PFSK-1 (cell line): ENCODE measurements at regions not wholly inside any gene's neighbourhood (a gene's known extent, or its start where the extent isn't known, plus 50 kb on each side); places are given as distances from the start of the nearest gene placed in this dataset.

Experiments
- POLR2AphosphoS5 ChIP-seq: IDR thresholded peaks from 2 replicates; pipeline ENCODE4 v1.6.1; 2012; ENCODE audit warnings: low read depth, mild to moderate bottlenecking, control low read depth, low read length, moderate library complexity
- REST ChIP-seq, 2 experiments: IDR thresholded peaks; 2 replicates each; pipeline versions ENCODE4 v1.6.1 to v1.8.0; 2011 to 2012; ENCODE audit warnings: low read depth in 2 of 2, low read length in 2 of 2, control low read depth in 1 of 2, inconsistent platforms in 1 of 2, mild to moderate bottlenecking in 1 of 2, moderate library complexity in 1 of 2; ENCODE audit not compliant: insufficient read depth in 1 of 2
- SIN3A ChIP-seq: IDR thresholded peaks from 2 replicates; pipeline ENCODE4 v1.6.1; 2012; ENCODE audit warnings: mild to moderate bottlenecking, low read length, moderate library complexity, borderline replicate concordance; ENCODE audit not compliant: insufficient read depth
- TAF1 ChIP-seq: IDR thresholded peaks from 2 replicates; pipeline ENCODE4 v1.6.1; 2012; ENCODE audit warnings: low read length, control low read depth, borderline replicate concordance; ENCODE audit not compliant: insufficient read depth

GRCh38 chr12:126915309-126915708 lies 1351.7 kb upstream of the TMEM132C start:
- no peak for TF ChIP-seq REST (IDR thresholded peaks at IDR 0.05; ENCODE audit: insufficient read depth in 1 of 2, low read depth in 2 of 2, low read length in 2 of 2)
- TF ChIP-seq POLR2AphosphoS5 = no peak
- no peak for TF ChIP-seq TAF1
- TF ChIP-seq SIN3A = no peak
